ENCODE measurements at regions not wholly inside any gene's neighbourhood (a gene's known extent, or its start where the extent isn't known, plus 50 kb on each side); places are given as distances from the start of the nearest gene placed in this dataset.

- TF ChIP-seq, protein P1, sequence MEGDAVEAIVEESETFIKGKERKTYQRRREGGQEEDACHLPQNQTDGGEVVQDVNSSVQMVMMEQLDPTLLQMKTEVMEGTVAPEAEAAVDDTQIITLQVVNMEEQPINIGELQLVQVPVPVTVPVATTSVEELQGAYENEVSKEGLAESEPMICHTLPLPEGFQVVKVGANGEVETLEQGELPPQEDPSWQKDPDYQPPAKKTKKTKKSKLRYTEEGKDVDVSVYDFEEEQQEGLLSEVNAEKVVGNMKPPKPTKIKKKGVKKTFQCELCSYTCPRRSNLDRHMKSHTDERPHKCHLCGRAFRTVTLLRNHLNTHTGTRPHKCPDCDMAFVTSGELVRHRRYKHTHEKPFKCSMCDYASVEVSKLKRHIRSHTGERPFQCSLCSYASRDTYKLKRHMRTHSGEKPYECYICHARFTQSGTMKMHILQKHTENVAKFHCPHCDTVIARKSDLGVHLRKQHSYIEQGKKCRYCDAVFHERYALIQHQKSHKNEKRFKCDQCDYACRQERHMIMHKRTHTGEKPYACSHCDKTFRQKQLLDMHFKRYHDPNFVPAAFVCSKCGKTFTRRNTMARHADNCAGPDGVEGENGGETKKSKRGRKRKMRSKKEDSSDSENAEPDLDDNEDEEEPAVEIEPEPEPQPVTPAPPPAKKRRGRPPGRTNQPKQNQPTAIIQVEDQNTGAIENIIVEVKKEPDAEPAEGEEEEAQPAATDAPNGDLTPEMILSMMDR (IDR thresholded peaks at IDR 0.05), result no peak
- no peak for TF ChIP-seq POLR2A (IDR thresholded peaks at IDR 0.05)
Measured at GRCh38 chr4:129622566-129622965, 526.6 kb downstream of the C4orf33 start.
